Activated CD4-positive, alpha-beta T cell treated with anti-CD3 and anti-CD28 coated beads, Interleukin-10, Interleukin-2, amounts not matched to agents 100 ng/mL and 50 ng/mL, durations not matched to agents 16 hours and 8 hours (primary cell): ENCODE measurements at regions not wholly inside any gene's neighbourhood (a gene's known extent, or its start where the extent isn't known, plus 50 kb on each side); places are given as distances from the start of the nearest gene placed in this dataset.
"Not testable (repeated sequence)": the region's sequence is repeated elsewhere in the genome, so short reads cannot be mapped to it uniquely, and the experiment has no call there.

Source experiments
- DNase-seq: peaks from one replicate; pipeline ENCODE4 v3.0.0-alpha.2; 2020

DNA sequence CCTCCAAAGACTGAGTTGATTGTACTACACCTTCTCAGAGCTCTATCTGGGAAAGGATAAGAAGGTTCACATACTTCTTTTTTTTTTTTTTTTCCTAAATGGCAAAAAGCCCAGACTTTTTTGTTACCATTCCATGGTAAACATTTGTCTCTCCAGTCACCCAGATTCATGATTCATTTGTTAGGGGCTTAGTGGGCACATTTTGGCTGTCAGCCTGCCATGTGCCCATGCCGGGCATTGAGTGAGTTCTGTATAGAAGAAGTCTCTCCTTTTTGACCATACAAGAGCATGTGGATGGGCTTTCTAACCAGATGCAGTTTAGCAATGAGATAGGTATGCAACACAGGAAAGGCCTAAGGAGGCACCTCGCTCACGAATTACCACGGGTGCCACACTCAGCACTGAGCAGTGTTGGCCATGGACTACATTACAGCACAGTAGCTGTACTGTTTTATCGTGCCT lies 447.5 kb upstream of the HSF2 start:
- DNase-seq = no peak

DNA sequence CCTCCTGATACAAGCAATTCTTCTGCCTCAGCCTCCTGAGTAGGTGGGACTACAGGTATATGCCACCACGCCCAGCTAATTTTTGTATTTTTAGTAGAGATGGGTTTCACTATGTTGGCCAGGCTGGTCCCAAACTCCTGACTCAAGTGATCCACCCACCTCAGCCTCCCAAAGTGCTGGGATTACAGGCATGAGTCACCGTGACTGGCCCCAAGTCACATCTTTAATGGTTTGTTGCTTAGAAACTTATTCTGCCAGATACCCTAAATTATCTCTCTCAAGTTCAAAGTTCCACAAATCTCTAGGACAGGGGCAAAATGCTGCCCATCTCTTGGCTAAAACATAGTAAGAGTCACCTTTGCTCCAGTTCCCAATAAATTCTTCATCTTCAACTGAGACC lies 444.1 kb upstream of the HSF2 start:
- DNase-seq = not testable (repeated sequence)

- no peak for DNase-seq
Measured at GRCh38 chr6:121956782-121957181, 442.7 kb upstream of the HSF2 start.

DNA sequence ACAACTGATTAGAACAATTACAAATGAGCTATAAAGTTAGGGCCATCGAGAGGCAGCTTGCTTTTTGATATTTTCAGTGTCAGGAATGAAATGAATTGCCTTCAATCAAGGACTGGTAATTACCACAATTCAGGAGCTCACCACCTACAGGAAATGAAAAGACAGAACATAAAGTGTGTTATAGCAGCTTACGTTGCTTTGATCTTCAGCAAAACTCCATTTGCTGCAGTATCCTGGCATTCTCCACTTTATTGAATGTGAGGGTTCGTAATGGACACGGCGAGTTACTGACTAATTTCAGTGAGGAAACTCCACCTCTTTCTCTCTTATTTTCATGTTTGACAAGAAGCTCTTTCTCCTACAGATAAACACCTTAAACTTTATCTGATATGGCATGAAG lies 440.0 kb upstream of the HSF2 start:
- no peak for DNase-seq

DNA sequence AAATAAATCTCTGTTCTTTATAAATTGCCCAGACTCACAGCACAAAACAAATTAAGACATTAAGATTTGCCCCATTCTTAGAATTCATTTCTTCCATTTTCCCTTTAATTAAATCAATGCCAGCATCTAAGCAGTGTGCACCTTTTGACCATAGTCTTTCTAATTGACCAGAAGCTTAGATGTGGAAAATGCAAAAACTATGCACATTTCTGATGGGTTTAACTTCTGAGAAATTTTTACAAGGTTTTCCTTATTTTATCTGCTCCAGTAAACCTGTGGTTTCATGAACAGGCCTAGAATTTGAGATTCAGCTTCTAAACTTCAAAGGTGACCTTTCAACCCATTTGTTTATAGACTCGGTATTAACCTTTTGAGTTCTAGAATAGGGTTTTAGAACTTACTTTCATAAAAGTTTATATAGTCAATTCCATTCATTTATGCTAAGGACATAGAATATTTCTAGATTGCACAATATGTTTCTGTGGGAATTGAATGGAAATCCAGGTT lies 437.8 kb upstream of the HSF2 start:
- no peak for DNase-seq

- DNase-seq = no peak
Measured at GRCh38 chr6:121963826-121964225, 435.6 kb upstream of the HSF2 start.

DNA sequence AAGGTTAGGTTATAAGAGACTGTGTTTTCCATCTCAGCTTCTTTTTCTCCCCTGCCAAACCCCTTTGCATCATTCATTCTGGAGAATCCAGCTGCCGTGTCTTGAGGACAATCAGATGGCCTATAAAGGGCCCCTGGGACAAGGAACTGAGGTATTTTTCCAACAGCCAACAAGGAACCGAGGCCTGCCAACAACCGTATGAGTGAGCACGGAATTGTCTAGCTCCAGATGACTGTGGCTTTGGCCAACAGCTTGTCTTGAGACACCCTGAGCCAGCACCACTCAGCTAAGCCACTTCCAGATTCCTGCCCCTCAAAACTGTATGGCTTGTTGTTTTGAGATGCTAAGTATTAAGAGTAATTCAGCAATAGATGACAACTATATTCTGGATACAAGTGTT lies 433.7 kb upstream of the HSF2 start:
- no peak for DNase-seq

DNA sequence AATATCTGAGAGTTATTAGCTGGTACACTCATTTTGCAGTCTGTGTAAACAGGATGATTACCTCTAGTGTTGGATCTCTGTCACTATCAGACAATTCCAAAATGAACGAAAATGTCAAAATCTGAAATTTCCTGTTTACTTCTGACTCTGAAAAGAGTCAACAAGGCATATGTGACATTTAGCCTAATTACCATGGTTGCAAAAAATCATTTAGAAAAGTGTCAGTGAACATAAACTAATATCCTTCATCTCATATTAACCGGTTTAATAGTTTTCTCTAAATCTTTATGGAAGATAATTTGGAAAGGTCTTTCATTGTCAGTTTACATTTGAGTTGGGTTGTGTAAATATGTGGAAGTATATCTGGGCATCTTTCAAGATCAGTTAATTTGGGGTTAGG lies 431.8 kb upstream of the HSF2 start:
- DNase-seq = no peak

DNA sequence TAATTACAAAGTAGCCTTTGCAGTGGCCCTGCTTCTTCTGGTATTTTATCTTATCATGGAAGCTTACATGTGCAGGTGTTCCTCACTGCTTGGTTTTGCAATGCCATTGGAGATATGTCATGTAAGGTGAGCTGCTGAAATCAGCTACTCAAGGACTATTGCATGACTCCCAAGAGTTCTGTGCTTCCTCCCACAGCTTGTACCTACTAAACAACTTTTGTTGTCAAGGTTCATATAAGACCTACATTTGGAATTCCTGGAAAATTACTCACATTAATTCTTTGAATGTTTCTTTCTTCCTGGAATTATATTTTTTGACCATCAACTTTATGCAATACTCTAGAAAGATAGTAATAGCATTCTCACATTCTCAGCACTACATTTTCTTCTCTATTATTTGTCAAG lies 427.5 kb upstream of the HSF2 start:
- DNase-seq = no peak

DNA sequence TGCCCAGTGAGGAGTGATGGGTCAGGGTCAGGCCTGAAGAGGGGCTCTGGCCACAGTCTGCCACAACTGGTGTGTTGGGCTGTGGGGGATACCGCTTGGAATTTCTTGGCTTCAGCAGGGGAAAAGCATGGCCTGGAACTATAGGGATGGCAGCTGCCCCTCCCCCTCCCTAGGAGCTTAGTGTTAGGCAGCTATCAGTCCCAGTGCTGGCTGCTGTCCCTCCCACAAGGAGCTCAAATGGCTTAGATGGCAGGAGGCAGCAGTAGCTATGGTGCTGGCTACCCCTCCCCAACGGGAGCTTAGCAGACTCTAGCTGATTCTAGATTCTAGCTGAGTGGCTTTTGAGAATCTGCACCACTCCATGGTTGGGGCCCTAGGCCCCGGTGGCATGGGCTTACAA lies 414.5 kb upstream of the HSF2 start:
- no peak for DNase-seq

DNA sequence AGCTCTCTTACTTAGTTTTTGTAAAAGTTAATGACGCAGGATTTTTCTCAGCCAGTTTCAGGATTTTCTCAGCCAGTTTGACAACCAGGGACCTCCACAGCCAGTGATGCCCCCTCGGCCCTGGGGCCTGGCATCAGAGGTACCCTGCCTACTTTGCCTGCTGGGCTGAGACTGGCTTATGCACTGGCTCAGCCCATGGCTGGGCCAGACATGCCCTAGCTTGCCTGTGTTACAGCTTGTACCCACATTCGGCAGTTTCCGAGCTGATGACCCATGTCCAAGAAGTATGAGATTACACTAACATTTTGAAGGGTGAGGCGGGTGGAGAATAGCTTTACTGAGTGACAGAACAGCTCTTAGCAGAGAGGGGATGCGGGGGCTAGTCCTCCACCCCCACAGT lies 406.1 kb upstream of the HSF2 start:
- no peak for DNase-seq

DNA sequence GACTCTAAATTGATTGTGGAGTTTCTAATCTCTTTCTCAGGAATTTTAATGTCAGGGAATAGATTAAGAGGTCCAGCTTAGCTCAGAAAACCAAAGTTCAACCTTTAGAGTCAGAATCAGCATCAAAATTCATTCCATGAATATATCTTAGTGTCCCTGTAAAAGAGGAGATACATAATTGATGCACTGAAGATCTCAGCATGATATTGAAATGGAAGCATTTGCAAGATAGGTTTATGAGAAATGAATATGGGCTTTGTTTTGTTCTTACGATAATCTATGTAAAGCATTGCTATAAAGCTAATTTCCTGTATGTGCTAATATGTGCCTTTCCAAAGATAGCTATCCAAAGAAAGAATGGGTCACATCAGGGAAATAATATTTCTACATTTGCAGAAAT lies 404.5 kb upstream of the HSF2 start:
- no peak for DNase-seq

DNA sequence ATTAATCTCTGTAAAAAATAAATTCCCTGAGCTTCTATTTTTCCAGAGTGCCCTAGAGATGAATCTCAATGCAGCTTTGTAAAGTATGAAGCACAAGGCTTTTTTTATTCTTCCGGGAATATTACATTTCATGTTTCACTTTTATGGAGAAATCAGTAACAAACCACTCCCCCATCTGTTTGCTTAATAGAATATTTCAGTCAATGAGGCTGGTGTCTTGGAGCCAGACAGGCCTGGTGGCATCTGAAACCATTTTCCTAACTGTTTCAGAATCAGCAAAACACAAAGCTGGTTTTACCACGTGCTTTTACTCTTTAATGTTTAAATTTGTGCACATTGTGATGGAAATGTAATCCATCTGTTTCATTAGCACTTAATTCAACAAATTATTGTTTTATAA lies 400.8 kb upstream of the HSF2 start:
- DNase-seq = no peak

DNA sequence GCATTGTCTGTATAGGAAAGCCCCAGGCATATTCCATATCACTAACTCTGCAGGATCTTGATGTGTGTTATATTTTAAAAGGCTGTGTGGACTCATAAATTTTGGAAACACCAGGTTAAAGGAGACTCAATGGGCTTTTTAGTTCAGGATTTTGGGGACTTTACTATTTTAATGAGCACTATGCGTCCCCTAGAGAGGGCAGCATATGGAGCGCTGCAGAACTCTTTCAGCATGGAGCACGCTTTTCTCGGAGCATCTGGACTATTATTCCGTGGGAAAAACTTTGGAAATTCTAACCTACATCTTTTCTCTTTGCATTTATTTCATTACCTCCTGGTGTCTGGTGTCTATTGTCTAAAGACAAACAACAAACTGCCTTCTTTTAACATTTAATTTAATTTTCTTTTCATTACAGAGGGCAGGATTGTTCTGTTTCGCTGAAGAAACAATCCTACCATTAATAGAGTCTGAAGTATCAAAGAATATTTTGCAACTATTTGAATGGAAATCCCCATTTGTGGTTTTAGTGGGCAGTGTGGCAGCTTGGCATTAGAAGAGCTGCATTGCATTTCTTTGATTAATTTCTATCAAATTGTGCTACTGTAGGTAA lies 399.9 kb upstream of the HSF2 start:
- no peak for DNase-seq

GRCh38 chr6:122005661-122006060 lies 393.8 kb upstream of the HSF2 start:
- DNase-seq = no peak

GRCh38 chr6:122007339-122007738 lies 392.1 kb upstream of the HSF2 start:
- DNase-seq = no peak

DNA sequence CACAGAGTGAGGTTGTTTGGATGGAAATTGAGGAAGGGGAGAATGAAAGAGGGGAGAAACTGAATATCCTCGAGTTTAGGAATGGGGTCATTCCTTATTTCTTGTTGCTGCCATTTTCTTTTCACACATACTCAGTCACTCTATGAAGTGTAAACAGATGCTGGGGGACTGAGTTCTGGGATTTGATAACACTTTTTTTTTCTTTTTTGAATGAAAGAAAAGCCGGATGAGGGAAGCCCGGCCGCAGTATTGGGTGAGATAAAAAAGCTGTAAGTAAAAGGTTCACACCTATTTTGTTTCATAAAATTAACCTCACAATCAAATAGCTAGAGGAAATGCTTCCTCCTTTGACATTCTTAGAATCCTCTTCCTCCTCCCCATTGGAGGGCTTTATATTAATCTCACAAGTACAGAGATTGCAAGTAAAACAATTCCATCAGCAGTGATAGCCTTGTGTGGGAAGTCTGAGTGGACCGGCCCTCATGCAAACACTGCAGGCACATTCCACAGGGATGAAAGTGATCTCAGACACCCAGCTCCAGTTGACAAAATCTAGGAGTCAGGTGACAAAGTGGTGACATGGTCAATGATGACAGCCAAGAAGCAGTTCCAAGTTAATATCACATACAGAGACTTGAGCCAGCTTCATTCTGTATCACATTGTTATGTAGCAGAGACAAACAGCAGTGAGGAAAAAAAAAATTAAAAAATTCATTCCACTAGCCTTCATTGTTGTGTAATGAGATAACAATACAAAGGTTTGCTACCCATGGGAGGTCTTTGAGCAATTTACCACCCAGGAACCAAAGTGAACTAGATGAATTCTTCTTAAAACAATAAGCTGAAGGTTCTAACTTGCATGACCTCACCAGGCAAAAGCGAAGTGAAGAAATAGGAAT lies 391.1 kb upstream of the HSF2 start:
- DNase-seq = no peak

DNA sequence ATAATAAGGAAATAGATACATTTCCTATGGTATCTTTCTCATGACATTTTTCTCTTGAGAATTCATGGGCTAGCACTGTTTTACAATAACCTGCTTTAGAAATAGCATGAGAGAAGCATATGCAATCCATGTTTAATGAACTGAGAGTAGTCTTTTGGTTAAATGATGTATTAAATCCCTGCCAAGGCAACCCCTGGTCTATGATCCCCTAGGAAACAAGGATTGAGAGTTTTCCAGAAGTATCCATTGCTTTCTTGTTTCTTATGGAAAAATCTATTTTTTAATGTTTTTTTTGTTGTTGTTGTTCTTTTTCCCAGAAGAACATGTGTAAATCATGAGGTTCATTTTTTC lies 390.5 kb upstream of the HSF2 start:
- DNase-seq = no peak

DNA sequence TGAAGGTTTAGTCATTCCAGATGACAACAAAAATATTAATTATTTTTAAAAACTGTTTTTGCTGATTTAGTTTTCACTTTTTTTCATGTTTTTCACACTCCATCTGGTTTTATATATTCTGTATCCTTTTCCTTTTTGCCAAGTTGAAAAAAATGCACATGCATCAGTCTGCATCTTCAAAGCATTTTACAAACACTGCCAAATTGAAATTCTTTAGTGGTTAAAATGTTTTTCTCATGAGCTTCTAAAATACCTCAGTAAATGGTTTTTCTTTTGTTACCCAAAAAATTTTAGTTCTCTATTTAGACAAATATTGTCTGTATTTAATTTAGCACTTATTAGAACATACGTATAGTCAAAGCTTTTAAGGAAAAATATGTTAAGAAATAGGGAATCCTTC lies 386.9 kb upstream of the HSF2 start:
- no peak for DNase-seq

- no peak for DNase-seq
Measured at GRCh38 chr6:122014961-122015360, 384.5 kb upstream of the HSF2 start.

GRCh38 chr6:122020588-122021264 lies 378.7 kb upstream of the HSF2 start:
- no peak for DNase-seq

DNA sequence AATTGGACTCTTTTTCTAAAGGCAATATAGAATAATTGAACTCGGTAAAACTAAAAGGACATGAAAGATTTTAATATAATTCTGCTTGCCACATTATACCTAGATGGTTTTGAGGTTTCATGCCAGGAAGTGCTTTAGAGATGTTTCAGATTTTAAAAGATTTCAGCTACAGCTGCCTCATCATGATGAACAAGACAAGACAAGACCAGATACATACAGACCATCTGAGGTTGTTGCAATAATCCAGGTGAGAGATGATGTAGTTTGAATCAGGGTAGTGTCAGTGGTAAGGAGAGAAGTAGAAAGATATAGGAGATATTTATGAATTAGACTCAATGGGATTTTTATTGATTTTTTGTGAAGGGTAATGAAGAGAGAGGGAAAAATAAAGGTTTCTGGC lies 374.3 kb upstream of the HSF2 start:
- no peak for DNase-seq

DNA sequence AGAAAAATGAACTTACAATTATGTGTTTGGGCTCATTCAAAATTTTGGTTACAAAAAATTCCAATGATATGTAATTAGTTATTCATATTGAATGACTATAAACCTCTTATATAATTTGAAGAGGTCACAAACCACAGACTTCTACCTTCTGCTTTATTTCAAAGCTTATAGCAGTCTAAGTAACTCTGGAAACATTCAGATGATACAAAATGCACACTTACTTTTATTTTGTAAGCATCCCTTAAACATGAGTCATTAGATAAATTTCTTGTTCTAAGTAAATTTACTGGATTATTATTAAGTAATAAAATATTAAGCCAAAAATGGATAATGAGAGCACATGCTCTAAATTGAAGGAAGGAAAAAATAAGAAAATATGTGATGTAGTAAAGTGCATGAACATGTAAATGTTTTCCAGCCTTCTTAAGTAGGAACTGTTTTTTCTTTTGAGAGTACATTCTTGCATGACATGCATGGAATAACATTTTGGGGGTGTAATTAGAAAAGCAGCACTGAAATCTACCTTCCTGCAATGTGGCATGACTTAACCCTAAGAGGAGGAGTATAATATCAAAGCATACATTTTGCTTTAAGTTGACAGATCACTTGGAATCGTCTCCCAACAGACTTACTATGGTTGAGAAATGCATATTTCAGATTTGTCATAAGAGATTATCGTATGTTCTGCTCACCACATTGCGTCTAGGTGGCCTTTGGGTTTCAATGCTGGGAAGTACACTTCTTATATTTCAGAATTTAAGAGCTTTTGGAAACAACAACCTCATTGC lies 372.7 kb upstream of the HSF2 start:
- DNase-seq = no peak
